GM18502 (cell line): ENCODE measurements at regions not wholly inside any gene's neighbourhood (a gene's known extent, or its start where the extent isn't known, plus 50 kb on each side); places are given as distances from the start of the nearest gene placed in this dataset.

Experiments used
- ATAC-seq: cut with Tn5 transposase; IDR thresholded peaks from one replicate; pipeline ENCODE4 v1.9.1; 2021; ENCODE audit warnings: mild to moderate bottlenecking; ENCODE audit not compliant: unreplicated experiment, poor library complexity

- ATAC-seq = no peak
These were observed 695.3 kb downstream of the KCNA4 start for GRCh38 chr11:29321293-29322132.

GRCh38 chr11:29320196-29320595 is 696.6 kb downstream of the KCNA4 start:
- no peak for ATAC-seq

GRCh38 chr11:29319210-29319609 is 697.6 kb downstream of the KCNA4 start:
- ATAC-seq = no peak

GRCh38 chr11:29318134-29318845 is 698.5 kb downstream of the KCNA4 start:
- ATAC-seq = no peak

- ATAC-seq = no peak
These were observed 699.1 kb downstream of the KCNA4 start for GRCh38 chr11:29317694-29318093.

GRCh38 chr11:29315275-29315674 is 701.6 kb downstream of the KCNA4 start:
- no peak for ATAC-seq

GRCh38 chr11:29314211-29314610 is 702.6 kb downstream of the KCNA4 start:
- ATAC-seq = no peak

- no peak for ATAC-seq
These were observed 704.0 kb downstream of the KCNA4 start for GRCh38 chr11:29312812-29313211.

GRCh38 chr11:29310725-29311342 is 706.0 kb downstream of the KCNA4 start:
- no peak for ATAC-seq

GRCh38 chr11:29309992-29310391 is 706.8 kb downstream of the KCNA4 start:
- ATAC-seq = no peak

- no peak for ATAC-seq
These were observed 710.3 kb downstream of the KCNA4 start for GRCh38 chr11:29306527-29306926.

GRCh38 chr11:29305456-29306232 is 711.2 kb downstream of the KCNA4 start:
- no peak for ATAC-seq

- no peak for ATAC-seq
These were observed 716.4 kb downstream of the KCNA4 start for GRCh38 chr11:29300420-29300819.

GRCh38 chr11:29296680-29297079 is 720.1 kb downstream of the KCNA4 start:
- no peak for ATAC-seq

- ATAC-seq = peak; percentile 88
These were observed 723.0 kb downstream of the KCNA4 start for GRCh38 chr11:29293825-29294224.

GRCh38 chr11:29282088-29282487 is 734.7 kb downstream of the KCNA4 start:
- no peak for ATAC-seq

GRCh38 chr11:29281271-29281777 is 735.5 kb downstream of the KCNA4 start:
- no peak for ATAC-seq

GRCh38 chr11:29280452-29280851 is 736.4 kb downstream of the KCNA4 start:
- no peak for ATAC-seq

- no peak for ATAC-seq
These were observed 737.1 kb downstream of the KCNA4 start for GRCh38 chr11:29279716-29280115.

GRCh38 chr11:29272019-29272654 is 744.7 kb downstream of the KCNA4 start:
- ATAC-seq = no peak
